HCT116 (cell line): ENCODE measurements at regions not wholly inside any gene's neighbourhood (a gene's known extent, or its start where the extent isn't known, plus 50 kb on each side); places are given as distances from the start of the nearest gene placed in this dataset.

ENCODE experiments used
- ATAC-seq: fragments of 200-7000 bp; cut with Tn5 transposase; 2 replicates; pipeline ENCODE4 v1.9.1; 2020; ENCODE audit warnings: mild to moderate bottlenecking, moderate library complexity
- BruUV-seq: library from RNA; stranded (reverse); fragments of 400-500 nt; replicated peaks from 2 replicates; lab custom pipeline; 2021; lab: Mats Ljungman, UMichigan
- CTCF ChIA-PET: fragments of 300-600 bp; sonication (Branson Sonifier 250); formaldehyde crosslinking; loops from one replicate; lab custom pipeline; 2021; ENCODE audit warnings: antibody characterized with exemption; lab: Charles Lee
- POLR2A ChIA-PET: fragments of 300-600, 350-600 bp; sonication (Branson Sonifier 250); formaldehyde crosslinking; loops from one replicate; lab custom pipeline; 2021; ENCODE audit warnings: antibody characterized with exemption; lab: Charles Lee
- RAD21 ChIA-PET, 2 experiments: fragments of 300-600 bp; sonication (Branson Sonifier 250); formaldehyde crosslinking; loops; one replicate each; lab custom pipeline; 2023; ENCODE audit warnings: low total read pairs in 2 of 2; ENCODE audit not compliant: uncharacterized antibody in 2 of 2, unreplicated experiment in 2 of 2, low non-redundant PET in 1 of 2; lab: Charles Lee
- DNase-seq: peaks from one replicate; pipeline ENCODE4 v3.0.0-alpha.2; 2010; ENCODE audit warnings: low read depth, low spot score
- H2AFZ ChIP-seq: fragments of 200-600 bp; shearing (Covaris generic), sonication (generic); 2 replicates; pipeline ENCODE4 v1.6.1; 2017; ENCODE audit warnings: low read depth, mixed run types, mixed read lengths, antibody characterized with exemption, low read length; ENCODE audit not compliant: poor library complexity, severe bottlenecking
- H3K27ac ChIP-seq: 2 replicates; pipeline ENCODE4 v1.5.1; 2012; ENCODE audit warnings: low read depth, low read length
- H3K27me3 ChIP-seq: fragments of 200-600 bp; sonication (generic); 2 replicates; pipeline ENCODE4 v1.6.1; 2016; ENCODE audit warnings: mixed run types, low read length, mixed read lengths; ENCODE audit not compliant: insufficient read depth
- H3K36me3 ChIP-seq, 2 experiments: fragments of 200-500 bp in 1 of 2; fragments of 200-600 bp in 1 of 2; sonication (Bioruptor generic) in 1 of 2; sonication (generic) in 1 of 2; 2 replicates each; pipeline versions ENCODE4 v1.5.1 to v1.6.1; 2014 to 2016; ENCODE audit warnings: low read length in 2 of 2, inconsistent platforms in 1 of 2, mixed read lengths in 1 of 2, mixed run types in 1 of 2; ENCODE audit not compliant: insufficient read depth in 2 of 2, control insufficient read depth in 1 of 2
- H3K4me1 ChIP-seq, 2 experiments: fragments of 200-600 bp in 1 of 2; sonication (generic) in 1 of 2; 2 replicates each; pipeline versions ENCODE4 v1.5.1 to v1.6.1; 2012 to 2017; ENCODE audit warnings: low read length in 2 of 2, inconsistent platforms in 1 of 2, mild to moderate bottlenecking in 1 of 2, mixed read lengths in 1 of 2, mixed run types in 1 of 2, moderate library complexity in 1 of 2; ENCODE audit not compliant: insufficient read depth in 2 of 2, control insufficient read depth in 1 of 2
- H3K4me2 ChIP-seq: fragments of 200-600 bp; sonication (generic); 2 replicates; pipeline ENCODE4 v1.6.1; 2017; ENCODE audit warnings: mixed run types, low read length, mixed read lengths
- H3K4me3 ChIP-seq, 2 experiments: fragments of 200-600 bp in 1 of 2; sonication (generic) in 1 of 2; replicated peaks in 1 of 2; 2 replicates each; pipeline ENCODE4 v1.5.1; 2011 to 2016; ENCODE audit warnings: low read length in 2 of 2, control low read depth in 1 of 2, low read depth in 1 of 2, mild to moderate bottlenecking in 1 of 2, mixed read lengths in 1 of 2, mixed run types in 1 of 2
- H3K79me2 ChIP-seq: fragments of 200-600 bp; sonication (generic); 2 replicates; pipeline ENCODE4 v1.6.1; 2017; ENCODE audit warnings: mild to moderate bottlenecking, mixed run types, low read length, moderate library complexity, mixed read lengths; ENCODE audit not compliant: insufficient read depth
- H3K9ac ChIP-seq: fragments of 200-600 bp; sonication (generic); 2 replicates; pipeline ENCODE4 v1.6.1; 2016; ENCODE audit warnings: low read length, mixed read lengths
- H3K9me2 ChIP-seq: fragments of 200-600 bp; sonication (generic), shearing (Covaris generic); 2 replicates; pipeline ENCODE4 v1.6.1; 2017; ENCODE audit warnings: mixed run types, mild to moderate bottlenecking, moderate library complexity; ENCODE audit not compliant: insufficient read depth
- H3K9me3 ChIP-seq, 2 experiments: fragments of 200-500 bp in 1 of 2; fragments of 200-600 bp in 1 of 2; sonication (Bioruptor generic) in 1 of 2; sonication (generic) in 1 of 2; 2 replicates each; pipeline ENCODE4 v1.6.1; 2014 to 2017; ENCODE audit warnings: low read length in 2 of 2, mixed read lengths in 2 of 2, inconsistent platforms in 1 of 2, low read depth in 1 of 2, mild to moderate bottlenecking in 1 of 2, mixed run types in 1 of 2, moderate library complexity in 1 of 2; ENCODE audit not compliant: control insufficient read depth in 1 of 2, insufficient read depth in 1 of 2
- H4K20me1 ChIP-seq: fragments of 200-600 bp; sonication (generic), shearing (Covaris generic); 2 replicates; pipeline ENCODE4 v1.6.1; 2017; ENCODE audit warnings: mixed run types, mild to moderate bottlenecking, moderate library complexity; ENCODE audit not compliant: insufficient read depth
- CBX3 ChIP-seq: IDR thresholded peaks from 2 replicates; pipeline ENCODE4 v1.6.1; 2012; ENCODE audit warnings: low read depth
- CEBPB ChIP-seq: IDR thresholded peaks from 2 replicates; pipeline ENCODE4 v1.6.1; 2012; ENCODE audit warnings: low read depth
- EZH2 ChIP-seq: fragments of 200-600 bp; sonication (generic); IDR thresholded peaks from 2 replicates; pipeline ENCODE4 v1.6.1; 2017; ENCODE audit warnings: antibody characterized with exemption, mixed run types
- EZH2phosphoT487 ChIP-seq: fragments of 200-600 bp; IDR thresholded peaks from 2 replicates; pipeline ENCODE4 v1.6.1; 2018; ENCODE audit warnings: antibody characterized with exemption, borderline replicate concordance
- JUND ChIP-seq: IDR thresholded peaks from 2 replicates; pipeline ENCODE4 v1.6.1; 2012
- POLR2A ChIP-seq: IDR thresholded peaks from 2 replicates; pipeline ENCODE4 v1.7.0; 2011; ENCODE audit warnings: borderline replicate concordance; ENCODE audit not compliant: insufficient read depth, insufficient read length; ENCODE audit errors: extremely low read depth
- POLR2AphosphoS5 ChIP-seq: IDR thresholded peaks from 2 replicates; pipeline ENCODE4 v1.6.1; 2011; ENCODE audit warnings: mild to moderate bottlenecking, low read depth, low read length, moderate library complexity
- RAD21 ChIP-seq: IDR thresholded peaks from 2 replicates; pipeline ENCODE4 v1.6.1; 2012; ENCODE audit warnings: low read depth, mild to moderate bottlenecking
- SP1 ChIP-seq: IDR thresholded peaks from 2 replicates; pipeline ENCODE4 v1.6.1; 2012; ENCODE audit warnings: low read depth
- TCF7L2 ChIP-seq: IDR thresholded peaks from 2 replicates; pipeline ENCODE4 v1.7.0; 2011; ENCODE audit warnings: borderline replicate concordance, inconsistent platforms; ENCODE audit not compliant: insufficient read depth, insufficient read length; ENCODE audit errors: extremely low read depth
- intact Hi-C: fragments of 100-400 bp; cut with micrococcal nuclease; formaldehyde crosslinking; loops from 2 replicates; pipeline ENCODE4 v1.10.0; 2022
- TF ChIP-seq, protein P1 (sequence below): IDR thresholded peaks from 2 replicates; pipeline ENCODE4 v1.6.1; 2012
- TF ChIP-seq, protein P2 (sequence below): IDR thresholded peaks from 2 replicates; pipeline ENCODE4 v1.6.1; 2012
- TF ChIP-seq, protein P3 (sequence below): IDR thresholded peaks from 2 replicates; pipeline ENCODE4 v1.6.1; 2012; ENCODE audit warnings: low read depth
- TF ChIP-seq, protein P4 (sequence below), 3 experiments: fragments of 200-600 bp in 1 of 3; sonication (generic) in 1 of 3; IDR thresholded peaks in 2 of 3; conservative IDR thresholded peaks in 1 of 3; 2 replicates each; pipeline ENCODE4 v1.5.1; 2012 to 2017; ENCODE audit warnings: low read depth in 2 of 3, low read length in 2 of 3, antibody characterized with exemption in 1 of 3, borderline replicate concordance in 1 of 3, control low read depth in 1 of 3, mild to moderate bottlenecking in 1 of 3, mixed read lengths in 1 of 3, mixed run types in 1 of 3, moderate library complexity in 1 of 3; ENCODE audit not compliant: insufficient read depth in 1 of 3

DNA sequence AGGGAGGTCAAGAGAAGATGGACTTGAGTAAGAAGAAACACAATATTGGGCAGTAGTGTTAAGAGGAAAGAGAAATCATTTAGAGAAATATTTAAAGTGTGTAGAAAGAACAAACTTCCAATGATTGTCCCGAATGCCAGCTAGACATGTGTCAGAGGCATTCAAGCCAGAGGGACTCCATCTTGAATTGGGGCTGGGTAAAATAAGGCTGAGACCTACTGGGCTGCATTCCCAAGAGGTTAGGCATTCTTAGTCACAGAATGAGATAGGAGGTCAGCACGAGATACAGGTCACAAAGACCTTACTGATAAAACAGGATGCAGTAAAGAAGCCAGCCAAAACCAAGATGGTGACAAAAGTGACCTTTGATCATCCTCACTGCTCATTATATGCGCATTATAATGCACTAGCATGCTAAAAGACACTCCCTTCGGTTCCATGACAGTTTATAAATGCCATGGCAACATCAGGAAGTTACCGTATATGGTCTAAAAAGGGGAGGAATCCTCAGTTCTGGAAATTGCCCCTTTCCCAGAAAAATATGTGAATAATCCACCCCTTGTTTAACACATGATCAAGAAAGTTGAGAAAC, 127.0 kb upstream of the IPO5 start:
- Histone ChIP-seq H3K9me3 (no peaks in the 10 kb centered on the region), H3K4me1 (peaks cover 0 to 4% of the 10 kb centered on the region in 2 experiments; a peak in 1 of 4 replicates), H3K36me3 (no peaks in the 10 kb centered on the region), H3K4me2 (no peak overlapping the region), H3K4me3 (no peak overlapping the region), H3K9ac (no peak overlapping the region), H4K20me1 (no peaks in the 10 kb centered on the region), H2AFZ (no peak overlapping the region), H3K27me3 (no peaks in the 10 kb centered on the region), H3K79me2 (no peaks in the 10 kb centered on the region), H3K27ac (no peak overlapping the region), H3K9me2 (no peaks in the 10 kb centered on the region)
- ChIA-PET RAD21 (no interaction called here), CTCF (no interaction called here), POLR2A (no interaction called here)
- DNase-seq, result no peak
- no TSS peak for BruUV-seq
- ATAC-seq, result no peak
- TF ChIP-seq EZH2phosphoT487 (no peak), POLR2AphosphoS5 (no peak), SP1 (no peak), RAD21 (no peak), POLR2A (no peak), JUND (no peak), EZH2 (no peak), CBX3 (no peak), TCF7L2 (no peak), CEBPB (no peak)
- TF ChIP-seq, protein P1, sequence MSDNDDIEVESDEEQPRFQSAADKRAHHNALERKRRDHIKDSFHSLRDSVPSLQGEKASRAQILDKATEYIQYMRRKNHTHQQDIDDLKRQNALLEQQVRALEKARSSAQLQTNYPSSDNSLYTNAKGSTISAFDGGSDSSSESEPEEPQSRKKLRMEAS, result no peak
- TF ChIP-seq, protein P2, sequence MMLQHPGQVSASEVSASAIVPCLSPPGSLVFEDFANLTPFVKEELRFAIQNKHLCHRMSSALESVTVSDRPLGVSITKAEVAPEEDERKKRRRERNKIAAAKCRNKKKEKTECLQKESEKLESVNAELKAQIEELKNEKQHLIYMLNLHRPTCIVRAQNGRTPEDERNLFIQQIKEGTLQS, result no peak
- intact Hi-C loops, result no loop called here

DNA sequence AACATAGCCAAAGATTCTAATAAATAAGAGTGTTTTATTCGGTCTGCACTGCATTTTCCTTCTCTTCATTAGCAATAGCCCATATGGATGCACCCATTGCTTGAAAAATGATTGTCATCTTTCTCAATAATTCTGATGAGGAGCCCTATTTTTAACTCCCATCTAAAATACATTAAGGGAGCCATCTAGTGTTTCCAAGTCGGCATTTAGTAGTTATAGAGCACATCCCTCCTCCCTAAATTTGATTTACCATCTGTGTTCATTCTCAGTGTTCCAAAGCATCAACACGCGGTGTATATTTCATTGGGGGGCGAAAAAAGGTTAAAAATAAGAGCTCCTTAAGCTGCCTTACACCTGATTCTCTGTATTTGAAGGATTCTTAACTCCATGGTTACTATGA, 119.2 kb upstream of the IPO5 start:
- ATAC-seq (no peak), DNase-seq (no peak)
- H3K9me2 ChIP-seq, result no peaks in the 10 kb centered on the region; the same call in 1 of the 2 replicates
- ChIA-PET CTCF (no interaction called here), POLR2A (no interaction called here), RAD21 (no interaction called here)
- intact Hi-C loops, result no loop called here
- H3K9me3 ChIP-seq, result no peaks in the 10 kb centered on the region
- H3K4me1 ChIP-seq, result no peaks in the 10 kb centered on the region
- H3K9ac ChIP-seq, result no peak overlapping the region
- no peaks in the 10 kb centered on the region for H3K79me2 ChIP-seq
- no peak for TF ChIP-seq CBX3
- TF ChIP-seq, protein P3, sequence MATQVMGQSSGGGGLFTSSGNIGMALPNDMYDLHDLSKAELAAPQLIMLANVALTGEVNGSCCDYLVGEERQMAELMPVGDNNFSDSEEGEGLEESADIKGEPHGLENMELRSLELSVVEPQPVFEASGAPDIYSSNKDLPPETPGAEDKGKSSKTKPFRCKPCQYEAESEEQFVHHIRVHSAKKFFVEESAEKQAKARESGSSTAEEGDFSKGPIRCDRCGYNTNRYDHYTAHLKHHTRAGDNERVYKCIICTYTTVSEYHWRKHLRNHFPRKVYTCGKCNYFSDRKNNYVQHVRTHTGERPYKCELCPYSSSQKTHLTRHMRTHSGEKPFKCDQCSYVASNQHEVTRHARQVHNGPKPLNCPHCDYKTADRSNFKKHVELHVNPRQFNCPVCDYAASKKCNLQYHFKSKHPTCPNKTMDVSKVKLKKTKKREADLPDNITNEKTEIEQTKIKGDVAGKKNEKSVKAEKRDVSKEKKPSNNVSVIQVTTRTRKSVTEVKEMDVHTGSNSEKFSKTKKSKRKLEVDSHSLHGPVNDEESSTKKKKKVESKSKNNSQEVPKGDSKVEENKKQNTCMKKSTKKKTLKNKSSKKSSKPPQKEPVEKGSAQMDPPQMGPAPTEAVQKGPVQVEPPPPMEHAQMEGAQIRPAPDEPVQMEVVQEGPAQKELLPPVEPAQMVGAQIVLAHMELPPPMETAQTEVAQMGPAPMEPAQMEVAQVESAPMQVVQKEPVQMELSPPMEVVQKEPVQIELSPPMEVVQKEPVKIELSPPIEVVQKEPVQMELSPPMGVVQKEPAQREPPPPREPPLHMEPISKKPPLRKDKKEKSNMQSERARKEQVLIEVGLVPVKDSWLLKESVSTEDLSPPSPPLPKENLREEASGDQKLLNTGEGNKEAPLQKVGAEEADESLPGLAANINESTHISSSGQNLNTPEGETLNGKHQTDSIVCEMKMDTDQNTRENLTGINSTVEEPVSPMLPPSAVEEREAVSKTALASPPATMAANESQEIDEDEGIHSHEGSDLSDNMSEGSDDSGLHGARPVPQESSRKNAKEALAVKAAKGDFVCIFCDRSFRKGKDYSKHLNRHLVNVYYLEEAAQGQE, result no peak
- TF ChIP-seq CEBPB, result no peak
- TF ChIP-seq EZH2, result no peak
- TF ChIP-seq, protein P4, sequence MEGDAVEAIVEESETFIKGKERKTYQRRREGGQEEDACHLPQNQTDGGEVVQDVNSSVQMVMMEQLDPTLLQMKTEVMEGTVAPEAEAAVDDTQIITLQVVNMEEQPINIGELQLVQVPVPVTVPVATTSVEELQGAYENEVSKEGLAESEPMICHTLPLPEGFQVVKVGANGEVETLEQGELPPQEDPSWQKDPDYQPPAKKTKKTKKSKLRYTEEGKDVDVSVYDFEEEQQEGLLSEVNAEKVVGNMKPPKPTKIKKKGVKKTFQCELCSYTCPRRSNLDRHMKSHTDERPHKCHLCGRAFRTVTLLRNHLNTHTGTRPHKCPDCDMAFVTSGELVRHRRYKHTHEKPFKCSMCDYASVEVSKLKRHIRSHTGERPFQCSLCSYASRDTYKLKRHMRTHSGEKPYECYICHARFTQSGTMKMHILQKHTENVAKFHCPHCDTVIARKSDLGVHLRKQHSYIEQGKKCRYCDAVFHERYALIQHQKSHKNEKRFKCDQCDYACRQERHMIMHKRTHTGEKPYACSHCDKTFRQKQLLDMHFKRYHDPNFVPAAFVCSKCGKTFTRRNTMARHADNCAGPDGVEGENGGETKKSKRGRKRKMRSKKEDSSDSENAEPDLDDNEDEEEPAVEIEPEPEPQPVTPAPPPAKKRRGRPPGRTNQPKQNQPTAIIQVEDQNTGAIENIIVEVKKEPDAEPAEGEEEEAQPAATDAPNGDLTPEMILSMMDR (IDR thresholded peaks at IDR 0.05 in 2 of 3, conservative IDR thresholded peaks at IDR 0.05 in 1 of 3; ENCODE audit: borderline replicate concordance in 1 of 3, insufficient read depth in 1 of 3, low read depth in 2 of 3, low read length in 2 of 3), result 0 out of 6 replicates have a peak, but pooled peaks of 2 of the 3 experiments have one; percentile 4 to 7
- H3K4me3 ChIP-seq, result no peak overlapping the region
- no peak overlapping the region for H2AFZ ChIP-seq
- H3K36me3 ChIP-seq, result no peaks in the 10 kb centered on the region
- no peaks in the 10 kb centered on the region for H3K27me3 ChIP-seq
- no peak overlapping the region for H3K4me2 ChIP-seq
- BruUV-seq, result no TSS peak
- no peaks in the 10 kb centered on the region for H4K20me1 ChIP-seq
- H3K27ac ChIP-seq, result no peak overlapping the region
